ENCODE measurements at regions not wholly inside any gene's neighbourhood (a gene's known extent, or its start where the extent isn't known, plus 50 kb on each side); places are given as distances from the start of the nearest gene placed in this dataset.

DNA sequence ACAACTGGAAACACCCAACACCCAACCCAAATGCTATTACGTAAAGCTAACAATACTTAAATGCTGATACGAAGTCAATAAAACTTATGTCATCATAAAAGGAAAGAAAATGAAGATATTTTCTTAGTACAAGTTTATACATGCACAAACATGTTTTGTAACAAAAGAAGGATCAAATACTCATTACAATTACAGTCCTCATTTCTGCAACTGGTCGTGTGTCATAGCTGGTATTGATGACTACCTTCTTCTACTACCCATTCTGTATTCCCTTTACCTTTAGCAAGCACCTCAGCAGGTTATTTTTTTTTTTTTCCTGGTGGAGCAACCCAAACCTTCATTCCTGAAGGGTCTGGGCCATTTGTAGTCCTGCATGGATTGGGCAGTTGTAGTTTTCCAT lies 1298.5 kb downstream of the SUCLG1 start:
- no peaks in the 10 kb centered on the region for H3K9me3 ChIP-seq (ENCODE audit: control insufficient read depth, insufficient read depth, low read depth, low read length)
- H3K4me1 ChIP-seq (ENCODE audit: control insufficient read depth, insufficient read depth, low read length): no peaks in the 10 kb centered on the region
- TF ChIP-seq, protein P1, sequence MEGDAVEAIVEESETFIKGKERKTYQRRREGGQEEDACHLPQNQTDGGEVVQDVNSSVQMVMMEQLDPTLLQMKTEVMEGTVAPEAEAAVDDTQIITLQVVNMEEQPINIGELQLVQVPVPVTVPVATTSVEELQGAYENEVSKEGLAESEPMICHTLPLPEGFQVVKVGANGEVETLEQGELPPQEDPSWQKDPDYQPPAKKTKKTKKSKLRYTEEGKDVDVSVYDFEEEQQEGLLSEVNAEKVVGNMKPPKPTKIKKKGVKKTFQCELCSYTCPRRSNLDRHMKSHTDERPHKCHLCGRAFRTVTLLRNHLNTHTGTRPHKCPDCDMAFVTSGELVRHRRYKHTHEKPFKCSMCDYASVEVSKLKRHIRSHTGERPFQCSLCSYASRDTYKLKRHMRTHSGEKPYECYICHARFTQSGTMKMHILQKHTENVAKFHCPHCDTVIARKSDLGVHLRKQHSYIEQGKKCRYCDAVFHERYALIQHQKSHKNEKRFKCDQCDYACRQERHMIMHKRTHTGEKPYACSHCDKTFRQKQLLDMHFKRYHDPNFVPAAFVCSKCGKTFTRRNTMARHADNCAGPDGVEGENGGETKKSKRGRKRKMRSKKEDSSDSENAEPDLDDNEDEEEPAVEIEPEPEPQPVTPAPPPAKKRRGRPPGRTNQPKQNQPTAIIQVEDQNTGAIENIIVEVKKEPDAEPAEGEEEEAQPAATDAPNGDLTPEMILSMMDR (IDR thresholded peaks at IDR 0.05): no peak
- TF ChIP-seq TCF7L2 (IDR thresholded peaks at IDR 0.05; ENCODE audit: low read depth, low read length): no peak
- TF ChIP-seq, protein P2, sequence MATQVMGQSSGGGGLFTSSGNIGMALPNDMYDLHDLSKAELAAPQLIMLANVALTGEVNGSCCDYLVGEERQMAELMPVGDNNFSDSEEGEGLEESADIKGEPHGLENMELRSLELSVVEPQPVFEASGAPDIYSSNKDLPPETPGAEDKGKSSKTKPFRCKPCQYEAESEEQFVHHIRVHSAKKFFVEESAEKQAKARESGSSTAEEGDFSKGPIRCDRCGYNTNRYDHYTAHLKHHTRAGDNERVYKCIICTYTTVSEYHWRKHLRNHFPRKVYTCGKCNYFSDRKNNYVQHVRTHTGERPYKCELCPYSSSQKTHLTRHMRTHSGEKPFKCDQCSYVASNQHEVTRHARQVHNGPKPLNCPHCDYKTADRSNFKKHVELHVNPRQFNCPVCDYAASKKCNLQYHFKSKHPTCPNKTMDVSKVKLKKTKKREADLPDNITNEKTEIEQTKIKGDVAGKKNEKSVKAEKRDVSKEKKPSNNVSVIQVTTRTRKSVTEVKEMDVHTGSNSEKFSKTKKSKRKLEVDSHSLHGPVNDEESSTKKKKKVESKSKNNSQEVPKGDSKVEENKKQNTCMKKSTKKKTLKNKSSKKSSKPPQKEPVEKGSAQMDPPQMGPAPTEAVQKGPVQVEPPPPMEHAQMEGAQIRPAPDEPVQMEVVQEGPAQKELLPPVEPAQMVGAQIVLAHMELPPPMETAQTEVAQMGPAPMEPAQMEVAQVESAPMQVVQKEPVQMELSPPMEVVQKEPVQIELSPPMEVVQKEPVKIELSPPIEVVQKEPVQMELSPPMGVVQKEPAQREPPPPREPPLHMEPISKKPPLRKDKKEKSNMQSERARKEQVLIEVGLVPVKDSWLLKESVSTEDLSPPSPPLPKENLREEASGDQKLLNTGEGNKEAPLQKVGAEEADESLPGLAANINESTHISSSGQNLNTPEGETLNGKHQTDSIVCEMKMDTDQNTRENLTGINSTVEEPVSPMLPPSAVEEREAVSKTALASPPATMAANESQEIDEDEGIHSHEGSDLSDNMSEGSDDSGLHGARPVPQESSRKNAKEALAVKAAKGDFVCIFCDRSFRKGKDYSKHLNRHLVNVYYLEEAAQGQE (IDR thresholded peaks at IDR 0.05; ENCODE audit: insufficient read depth in 1 of 2, low read depth in 2 of 2, low read length in 1 of 2): no peak
- TF ChIP-seq POLR2AphosphoS5 (IDR thresholded peaks at IDR 0.05; ENCODE audit: low read depth, low read length): no peak
- no peak for TF ChIP-seq SIN3A (IDR thresholded peaks at IDR 0.05; ENCODE audit: borderline replicate concordance, insufficient read depth, low read depth, low read length)
- intact Hi-C loops (cut with micrococcal nuclease; ENCODE audit: unreplicated experiment) (no loop called here), in situ Hi-C loops (cut with HindIII; ENCODE audit: low pct_unique_long_range_greater_than_20kb, low sequenced_read_pairs) (no loop called here)
- no peaks in the 10 kb centered on the region for H3K27me3 ChIP-seq (ENCODE audit: control insufficient read depth, insufficient read depth, low read length)
- no peak for DNase-seq (ENCODE audit: low read depth, low spot score)
- no peak for ATAC-seq
- no TSS peak for BruUV-seq (replicated peaks)
- no peaks in the 10 kb centered on the region for H3K36me3 ChIP-seq (ENCODE audit: control insufficient read depth, insufficient read depth, low read length)
- no peak overlapping the region for H3K4me3 ChIP-seq (ENCODE audit: low read depth in 2 of 2, low read length in 2 of 2)
- ChIA-PET POLR2A (no interaction called here), CTCF (no interaction called here)
- H3K27ac ChIP-seq (ENCODE audit: low read length): no peak overlapping the region

DNA sequence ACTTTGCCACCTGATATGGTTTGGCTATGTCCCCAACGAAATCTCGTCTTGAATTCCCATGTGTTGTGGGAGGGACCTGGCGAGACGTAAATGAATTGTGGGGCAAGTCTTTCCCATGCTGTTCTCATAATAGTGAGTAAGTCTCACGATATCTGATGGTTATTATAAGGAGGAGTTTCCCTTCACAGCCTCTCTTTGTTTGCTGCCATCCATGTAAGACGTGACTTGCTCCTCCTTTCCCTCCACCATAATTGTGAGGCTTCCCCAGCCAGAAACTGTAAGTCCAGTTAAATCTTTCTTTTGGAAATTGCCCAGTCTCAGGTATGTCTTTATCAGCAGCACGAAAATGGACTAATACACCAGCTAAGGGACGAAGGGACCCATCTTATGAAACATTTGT lies 1303.3 kb downstream of the SUCLG1 start:
- DNase-seq (ENCODE audit: low read depth, low spot score): no peak
- no peak overlapping the region for H3K27ac ChIP-seq (ENCODE audit: low read length)
- CTCF ChIA-PET: no interaction called here
- TF ChIP-seq, protein P2 (IDR thresholded peaks at IDR 0.05; ENCODE audit: insufficient read depth in 1 of 2, low read depth in 2 of 2, low read length in 1 of 2): no peak
- TF ChIP-seq SIN3A (IDR thresholded peaks at IDR 0.05; ENCODE audit: borderline replicate concordance, insufficient read depth, low read depth, low read length): no peak
- TF ChIP-seq POLR2AphosphoS5 (IDR thresholded peaks at IDR 0.05; ENCODE audit: low read depth, low read length): no peak
- no peak for TF ChIP-seq TCF7L2 (IDR thresholded peaks at IDR 0.05; ENCODE audit: low read depth, low read length)
- TF ChIP-seq, protein P1 (IDR thresholded peaks at IDR 0.05): no peak
- POLR2A ChIA-PET: no interaction called here
- intact Hi-C loops (cut with micrococcal nuclease; ENCODE audit: unreplicated experiment) (no loop called here), in situ Hi-C loops (cut with HindIII; ENCODE audit: low pct_unique_long_range_greater_than_20kb, low sequenced_read_pairs) (no loop called here)
- ATAC-seq: no peak
- no peaks in the 10 kb centered on the region for H3K9me3 ChIP-seq (ENCODE audit: control insufficient read depth, insufficient read depth, low read depth, low read length)
- H3K27me3 ChIP-seq (ENCODE audit: control insufficient read depth, insufficient read depth, low read length): no peaks in the 10 kb centered on the region
- no peaks in the 10 kb centered on the region for H3K36me3 ChIP-seq (ENCODE audit: control insufficient read depth, insufficient read depth, low read length)
- no peak overlapping the region for H3K4me3 ChIP-seq (ENCODE audit: low read depth in 2 of 2, low read length in 2 of 2)
- no peaks in the 10 kb centered on the region for H3K4me1 ChIP-seq (ENCODE audit: control insufficient read depth, insufficient read depth, low read length)
- no TSS peak for BruUV-seq (replicated peaks)

Measured in Panc1 (cell line).